Astrocyte of the spinal cord (primary cell): ENCODE measurements at regions not wholly inside any gene's neighbourhood (a gene's known extent, or its start where the extent isn't known, plus 50 kb on each side); places are given as distances from the start of the nearest gene placed in this dataset.
A peak's percentile ranks its signal among the peaks of the same experiment; 100 is the strongest.

Experiments
- DNase-seq: peaks from one replicate; pipeline ENCODE4 v3.0.0; 2011; ENCODE audit warnings: low read depth, low spot score
- H3K4me3 ChIP-seq: 2 replicates; pipeline ENCODE4 v1.5.1; 2011; ENCODE audit warnings: low read depth, mild to moderate bottlenecking, low read length, moderate library complexity
- CTCF ChIP-seq: IDR thresholded peaks from 2 replicates; pipeline ENCODE4 v1.5.1; 2012; ENCODE audit warnings: low read depth, mild to moderate bottlenecking, low read length, inconsistent platforms
- in situ Hi-C: cut with HindIII; loops from 2 replicates; pipeline ENCODE4 v1.10.0; 2017; ENCODE audit warnings: low sequenced_read_pairs

DNA sequence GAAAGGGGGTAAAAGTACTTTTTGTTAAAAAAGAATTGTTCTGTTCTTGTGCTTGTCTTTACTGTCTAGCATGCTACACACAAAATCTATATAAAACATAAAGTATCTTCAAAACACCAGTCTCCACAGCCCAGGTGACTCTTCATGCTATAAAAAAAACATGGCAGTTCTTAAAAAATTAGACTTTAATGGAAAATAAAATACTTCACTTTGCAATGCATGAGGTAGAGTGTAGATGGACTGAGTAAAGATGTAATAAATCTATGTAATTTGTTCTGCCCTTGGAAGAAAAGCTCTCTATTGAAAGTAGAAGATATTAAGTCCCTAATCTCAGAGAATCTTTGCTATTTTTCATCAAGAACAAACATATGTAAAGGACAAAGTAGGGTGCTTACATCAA lies 425.4 kb downstream of the NOVA1 start:
- no peak for DNase-seq
- in situ Hi-C loops, result no loop called here
- no peak for TF ChIP-seq CTCF
- H3K4me3 ChIP-seq, result no peak overlapping the region

GRCh38 chr14:26170885-26171284 lies 426.9 kb downstream of the NOVA1 start:
- in situ Hi-C loops, result no loop called here
- H3K4me3 ChIP-seq, result no peak overlapping the region
- DNase-seq, result no peak
- TF ChIP-seq CTCF, result no peak

GRCh38 chr14:26163761-26164160 lies 434.1 kb downstream of the NOVA1 start:
- H3K4me3 ChIP-seq, result no peak overlapping the region
- DNase-seq, result peak; percentile 36
- in situ Hi-C loops, result no loop called here
- TF ChIP-seq CTCF, result peak; percentile 62

- DNase-seq, result no peak
- TF ChIP-seq CTCF, result no peak
- in situ Hi-C loops, result no loop called here
Observed at GRCh38 chr14:26157517-26157916, 440.3 kb downstream of the NOVA1 start.

DNA sequence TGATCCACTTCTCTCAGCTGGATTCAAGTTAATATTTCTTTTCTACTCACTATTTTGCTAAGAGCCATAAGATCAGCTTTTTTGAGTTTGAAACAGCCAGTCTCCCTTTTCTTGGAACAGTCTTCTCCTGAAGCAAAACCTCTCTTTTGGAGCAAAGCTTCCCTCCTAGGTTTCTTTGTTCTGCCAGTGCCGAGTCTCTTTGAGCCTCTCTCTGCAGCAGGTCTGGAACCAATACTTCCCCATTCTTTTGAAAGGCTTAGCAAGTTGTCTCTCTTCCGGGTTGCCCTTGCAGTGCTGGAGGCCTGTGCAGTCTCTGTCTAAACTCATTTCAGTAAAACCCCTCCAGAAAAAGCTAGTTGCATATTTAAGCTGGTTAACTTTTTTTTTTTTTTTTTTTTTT lies 454.8 kb downstream of the NOVA1 start:
- TF ChIP-seq CTCF, result no peak
- H3K4me3 ChIP-seq, result no peak overlapping the region
- no peak for DNase-seq
- in situ Hi-C loops, result no loop called here

More at GRCh38 chr14:26157517-26157916, 440.3 kb downstream of the NOVA1 start:
- H3K4me3 ChIP-seq, result no peak overlapping the region

- in situ Hi-C loops, result no loop called here
- TF ChIP-seq CTCF, result no peak
- no peak overlapping the region for H3K4me3 ChIP-seq
- DNase-seq, result peak; percentile 14
Observed at GRCh38 chr14:26138764-26139445, 458.9 kb downstream of the NOVA1 start.
